Liver (tissue), 8 donors: ENCODE measurements at regions not wholly inside any gene's neighbourhood (a gene's known extent, or its start where the extent isn't known, plus 50 kb on each side); places are given as distances from the start of the nearest gene placed in this dataset.

Experiments
- DNase-seq: peaks from one replicate; pipeline ENCODE4 v3.0.0-alpha.2; 2017; ENCODE audit warnings: low spot score
- H3K27ac ChIP-seq, 2 donors: one replicate each; pipeline ENCODE4 v1.7.0; 2013; ENCODE audit warnings: inconsistent platforms in 2 of 2, low read length in 2 of 2, control low read depth in 1 of 2, low read depth in 1 of 2, mild to moderate bottlenecking in 1 of 2
- H3K27me3 ChIP-seq, 4 donors: one replicate each; pipeline versions ENCODE4 v1.6.1 to v1.7.0; 2013; ENCODE audit warnings: low read length in 3 of 4, inconsistent platforms in 1 of 4, mild to moderate bottlenecking in 1 of 4, moderate library complexity in 1 of 4; ENCODE audit not compliant: control insufficient read depth in 4 of 4, insufficient read depth in 4 of 4
- H3K36me3 ChIP-seq, 4 donors: one replicate each; pipeline versions ENCODE4 v1.6.1 to v1.7.0; 2013; ENCODE audit warnings: low read length in 3 of 4, mild to moderate bottlenecking in 3 of 4, low read depth in 1 of 4, moderate library complexity in 1 of 4; ENCODE audit not compliant: control insufficient read depth in 4 of 4, insufficient read depth in 3 of 4
- H3K4me1 ChIP-seq, 4 donors: one replicate each; pipeline versions ENCODE4 v1.6.1 to v1.7.0; 2013; ENCODE audit warnings: low read length in 3 of 4, mild to moderate bottlenecking in 3 of 4, moderate library complexity in 1 of 4; ENCODE audit not compliant: control insufficient read depth in 4 of 4, insufficient read depth in 4 of 4
- H3K4me3 ChIP-seq, 3 donors: one replicate each; pipeline versions ENCODE4 v1.6.1 to v1.7.0; 2013; ENCODE audit warnings: low read length in 3 of 3, control low read depth in 1 of 3, low read depth in 1 of 3, mild to moderate bottlenecking in 1 of 3
- H3K9ac ChIP-seq, 2 donors: one replicate each; pipeline ENCODE4 v1.7.0; 2013; ENCODE audit warnings: low read length in 2 of 2, mild to moderate bottlenecking in 2 of 2, moderate library complexity in 2 of 2, control low read depth in 1 of 2, low read depth in 1 of 2
- H3K9me3 ChIP-seq, 4 donors: one replicate each; pipeline versions ENCODE4 v1.6.1 to v1.7.0; 2013; ENCODE audit warnings: low read length in 3 of 4; ENCODE audit not compliant: control insufficient read depth in 4 of 4
- ATF3 ChIP-seq: IDR thresholded peaks from 2 replicates; pipeline ENCODE4 v1.6.1; 2016; ENCODE audit warnings: antibody characterized with exemption
- CTCF ChIP-seq: fragments of 150-350 bp; IDR thresholded peaks from 2 replicates; pipeline ENCODE4 v1.5.1; 2017; ENCODE audit warnings: improper control_type of control experiment, low read depth, low read length; ENCODE audit not compliant: missing input control
- EGR1 ChIP-seq, 2 donors: IDR thresholded peaks; 2 replicates each; pipeline ENCODE4 v1.6.1; 2016 to 2018; ENCODE audit warnings: antibody characterized with exemption in 2 of 2, low read depth in 2 of 2
- FOXA1 ChIP-seq: IDR thresholded peaks from 2 replicates; pipeline ENCODE4 v1.6.1; 2016; ENCODE audit warnings: antibody characterized with exemption
- FOXA2 ChIP-seq: IDR thresholded peaks from 2 replicates; pipeline ENCODE4 v1.6.1; 2016; ENCODE audit warnings: antibody characterized with exemption
- GABPA ChIP-seq, 2 donors: IDR thresholded peaks in 1 of 2; conservative IDR thresholded peaks in 1 of 2; 2 replicates each; pipeline ENCODE4 v1.6.1; 2016; ENCODE audit warnings: antibody characterized with exemption in 2 of 2, mild to moderate bottlenecking in 1 of 2, moderate library complexity in 1 of 2
- HNF4A ChIP-seq, 2 donors: conservative IDR thresholded peaks; 2 replicates each; pipeline ENCODE4 v1.6.1; 2016; ENCODE audit warnings: antibody characterized with exemption in 2 of 2, mild to moderate bottlenecking in 2 of 2
- HNF4G ChIP-seq: IDR thresholded peaks from 2 replicates; pipeline ENCODE4 v1.6.1; 2016; ENCODE audit warnings: antibody characterized with exemption
- JUND ChIP-seq, 2 donors: IDR thresholded peaks; 2 replicates each; pipeline ENCODE4 v1.6.1; 2016; ENCODE audit warnings: antibody characterized with exemption in 2 of 2
- MAX ChIP-seq: IDR thresholded peaks from 2 replicates; pipeline ENCODE4 v1.6.1; 2016; ENCODE audit warnings: antibody characterized with exemption
- NR2F2 ChIP-seq: IDR thresholded peaks from 2 replicates; pipeline ENCODE4 v1.6.1; 2016; ENCODE audit warnings: antibody characterized with exemption
- RAD21 ChIP-seq, 2 donors: IDR thresholded peaks; 2 replicates each; pipeline ENCODE4 v1.6.1; 2016; ENCODE audit warnings: antibody characterized with exemption in 2 of 2, mild to moderate bottlenecking in 2 of 2
- REST ChIP-seq: IDR thresholded peaks from 2 replicates; pipeline ENCODE4 v1.6.1; 2016; ENCODE audit warnings: antibody characterized with exemption, mild to moderate bottlenecking
- RXRA ChIP-seq, 2 donors: IDR thresholded peaks; 2 replicates each; pipeline ENCODE4 v1.6.1; 2017 to 2018; ENCODE audit warnings: antibody characterized with exemption in 2 of 2, mild to moderate bottlenecking in 1 of 2
- SP1 ChIP-seq: IDR thresholded peaks from 2 replicates; pipeline ENCODE4 v1.6.1; 2018; ENCODE audit warnings: antibody characterized with exemption, mild to moderate bottlenecking
- TAF1 ChIP-seq: conservative IDR thresholded peaks from 2 replicates; pipeline ENCODE4 v1.6.1; 2016; ENCODE audit warnings: antibody characterized with exemption, mild to moderate bottlenecking
- YY1 ChIP-seq: IDR thresholded peaks from 2 replicates; pipeline ENCODE4 v1.6.1; 2016; ENCODE audit warnings: antibody characterized with exemption, mild to moderate bottlenecking
- ZBTB33 ChIP-seq: IDR thresholded peaks from 2 replicates; pipeline ENCODE4 v1.6.1; 2016; ENCODE audit warnings: antibody characterized with exemption
- WGBS: extraction: QIAGEN DNeasy Blood & Tissue Kit; methylation state at CpG from one replicate; pipeline ENCODE4 v1.1.7; 2013; 5-methylcytosine and 5-hydroxymethylcytosine counted together
- donor health status: healthy.
- donor health status: healthy.
- donor health status: healthy.
- donor health status: healthy.
- donor health status: healthy.

- no peak for DNase-seq
- Histone ChIP-seq H3K9ac (no peak overlapping the region), H3K27ac (no peak overlapping the region), H3K9me3 (no peaks in the 10 kb centered on the region), H3K4me1 (peaks cover 0 to 4% (median 0%) of the 10 kb centered on the region in 4 donors), H3K4me3 (no peak overlapping the region), H3K27me3 (no peaks in the 10 kb centered on the region), H3K36me3 (no peaks in the 10 kb centered on the region)
- 82% methylated on average over 2 of the region's 2 CpGs for WGBS
- TF ChIP-seq ZBTB33, result no peak
- TF ChIP-seq HNF4A (conservative IDR thresholded peaks at IDR 0.05), result no peak
- peak; percentile 13 for TF ChIP-seq NR2F2
- no peak for TF ChIP-seq YY1
- TF ChIP-seq ATF3, result no peak
- TF ChIP-seq EGR1 (IDR thresholded peaks at IDR 0.05; ENCODE audit: low read depth in 2 of 2), result no peak
- TF ChIP-seq FOXA2, result no peak
- no peak for TF ChIP-seq SP1
- no peak for TF ChIP-seq RAD21 (IDR thresholded peaks at IDR 0.05)
- TF ChIP-seq RXRA (IDR thresholded peaks at IDR 0.05), result peak; percentile 51 to 63
Observed at GRCh38 chr11:128250482-128250881, 336.9 kb downstream of the ETS1 start.

- DNase-seq, result no peak
Observed at GRCh38 chr11:128246810-128247594, 340.4 kb downstream of the ETS1 start.

More at GRCh38 chr11:128246810-128247594, 340.4 kb downstream of the ETS1 start:
- H3K9ac ChIP-seq, result no peak overlapping the region
- H3K27me3 ChIP-seq, result no peaks in the 10 kb centered on the region
- no peak overlapping the region for H3K4me3 ChIP-seq
- no peaks in the 10 kb centered on the region for H3K9me3 ChIP-seq
- no peak overlapping the region for H3K27ac ChIP-seq
- peaks cover 0 to 4% (median 0%) of the 10 kb centered on the region in 4 donors for H3K4me1 ChIP-seq
- H3K36me3 ChIP-seq, result no peaks in the 10 kb centered on the region
- TF ChIP-seq GABPA (IDR thresholded peaks at IDR 0.05 in 1 of 2, conservative IDR thresholded peaks at IDR 0.05 in 1 of 2), result no peak
- TF ChIP-seq YY1, result no peak
- no peak for TF ChIP-seq SP1
- TF ChIP-seq HNF4G, result no peak
- TF ChIP-seq REST, result no peak
- TF ChIP-seq JUND (IDR thresholded peaks at IDR 0.05), result no peak
- TF ChIP-seq RAD21 (IDR thresholded peaks at IDR 0.05), result no peak
- no peak for TF ChIP-seq TAF1
- TF ChIP-seq NR2F2, result no peak
- no peak for TF ChIP-seq FOXA1
- no peak for TF ChIP-seq MAX
- no peak for TF ChIP-seq EGR1 (IDR thresholded peaks at IDR 0.05; ENCODE audit: low read depth in 2 of 2)
- TF ChIP-seq ZBTB33, result no peak
- no peak for TF ChIP-seq RXRA (IDR thresholded peaks at IDR 0.05)
- TF ChIP-seq CTCF, result no peak
- WGBS, result 63% methylated on average over 6 of the region's 6 CpGs
